Activated CD4-positive, alpha-beta T cell treated with anti-CD3 and anti-CD28 coated beads, Interleukin-2, Interleukin-4, amounts not matched to agents 100 ng/mL and 50 ng/mL, durations not matched to agents 16 hours and 8 hours (primary cell): ENCODE measurements at regions not wholly inside any gene's neighbourhood (a gene's known extent, or its start where the extent isn't known, plus 50 kb on each side); places are given as distances from the start of the nearest gene placed in this dataset.
"Not testable (repeated sequence)": the region's sequence is repeated elsewhere in the genome, so short reads cannot be mapped to it uniquely, and the experiment has no call there.

Experiments used
- DNase-seq: peaks from one replicate; pipeline ENCODE4 v3.0.0-alpha.2; 2020; ENCODE audit warnings: low spot score

GRCh38 chr4:117135634-117136354 is 50.4 kb upstream of the TRAM1L1 start:
- DNase-seq, result no peak

GRCh38 chr4:117137145-117137544 is 51.8 kb upstream of the TRAM1L1 start:
- DNase-seq, result no peak

- DNase-seq, result not testable (repeated sequence)
Measured at GRCh38 chr4:117138732-117139131, 53.4 kb upstream of the TRAM1L1 start.

GRCh38 chr4:117154251-117154650 is 68.9 kb upstream of the TRAM1L1 start:
- DNase-seq, result no peak

GRCh38 chr4:117156806-117157205 is 71.4 kb upstream of the TRAM1L1 start:
- DNase-seq, result no peak

- no peak for DNase-seq
Measured at GRCh38 chr4:117157360-117157759, 72.0 kb upstream of the TRAM1L1 start.

GRCh38 chr4:117162976-117163375 is 77.6 kb upstream of the TRAM1L1 start:
- no peak for DNase-seq

GRCh38 chr4:117164338-117164737 is 79.0 kb upstream of the TRAM1L1 start:
- no peak for DNase-seq

GRCh38 chr4:117175369-117175768 is 90.0 kb upstream of the TRAM1L1 start:
- not testable (repeated sequence) for DNase-seq

- DNase-seq, result no peak
Measured at GRCh38 chr4:117203231-117203630, 117.9 kb upstream of the TRAM1L1 start.

GRCh38 chr4:117210551-117210950 is 125.2 kb upstream of the TRAM1L1 start:
- no peak for DNase-seq

- no peak for DNase-seq
Measured at GRCh38 chr4:117224256-117224655, 138.9 kb upstream of the TRAM1L1 start.

GRCh38 chr4:117225471-117225870 is 140.1 kb upstream of the TRAM1L1 start:
- DNase-seq, result no peak

- no peak for DNase-seq
Measured at GRCh38 chr4:117227925-117228324, 142.5 kb upstream of the TRAM1L1 start.

- DNase-seq, result no peak
Measured at GRCh38 chr4:117239434-117239833, 154.1 kb upstream of the TRAM1L1 start.

- no peak for DNase-seq
Measured at GRCh38 chr4:117249333-117249732, 164.0 kb upstream of the TRAM1L1 start.

GRCh38 chr4:117264072-117264471 is 178.7 kb upstream of the TRAM1L1 start:
- no peak for DNase-seq

GRCh38 chr4:117267317-117267716 is 181.9 kb upstream of the TRAM1L1 start:
- DNase-seq, result no peak

GRCh38 chr4:117284736-117285135 is 199.4 kb upstream of the TRAM1L1 start:
- DNase-seq, result no peak

- DNase-seq, result no peak
Measured at GRCh38 chr4:117293784-117294183, 208.4 kb upstream of the TRAM1L1 start.

GRCh38 chr4:117302226-117302625 is 216.8 kb upstream of the TRAM1L1 start:
- no peak for DNase-seq

GRCh38 chr4:117311215-117311614 is 225.8 kb upstream of the TRAM1L1 start:
- DNase-seq, result no peak

GRCh38 chr4:117311989-117312388 is 226.6 kb upstream of the TRAM1L1 start:
- DNase-seq, result no peak

GRCh38 chr4:117324851-117325491 is 239.6 kb upstream of the TRAM1L1 start:
- no peak for DNase-seq
